ENCODE measurements at regions not wholly inside any gene's neighbourhood (a gene's known extent, or its start where the extent isn't known, plus 50 kb on each side); places are given as distances from the start of the nearest gene placed in this dataset.

DNA sequence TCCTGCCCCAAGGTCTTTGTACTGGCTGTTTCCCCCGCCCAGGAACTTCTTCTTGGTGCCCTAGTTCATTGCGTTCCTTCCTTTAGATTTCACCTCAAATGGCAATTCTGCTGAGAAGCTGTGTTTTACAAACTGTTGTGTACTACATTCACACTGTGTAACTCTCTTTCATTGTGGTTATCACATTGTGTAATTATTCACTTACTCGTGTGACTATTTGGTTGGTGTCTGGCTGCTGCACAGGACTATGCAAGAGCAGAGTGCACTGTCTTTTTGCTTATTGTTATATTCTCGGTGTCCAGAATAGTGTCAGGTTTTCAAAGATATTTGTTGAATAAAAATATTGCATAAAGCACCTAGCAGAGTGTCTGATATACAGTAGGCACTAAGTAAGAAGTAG lies 177.2 kb upstream of the PRICKLE1 start:
- Mint-ChIP-seq H3K27me3 (ENCODE audit: unreplicated experiment) (no peaks in the 10 kb centered on the region), H3K9me3 (ENCODE audit: unreplicated experiment) (no peaks in the 10 kb centered on the region)

DNA sequence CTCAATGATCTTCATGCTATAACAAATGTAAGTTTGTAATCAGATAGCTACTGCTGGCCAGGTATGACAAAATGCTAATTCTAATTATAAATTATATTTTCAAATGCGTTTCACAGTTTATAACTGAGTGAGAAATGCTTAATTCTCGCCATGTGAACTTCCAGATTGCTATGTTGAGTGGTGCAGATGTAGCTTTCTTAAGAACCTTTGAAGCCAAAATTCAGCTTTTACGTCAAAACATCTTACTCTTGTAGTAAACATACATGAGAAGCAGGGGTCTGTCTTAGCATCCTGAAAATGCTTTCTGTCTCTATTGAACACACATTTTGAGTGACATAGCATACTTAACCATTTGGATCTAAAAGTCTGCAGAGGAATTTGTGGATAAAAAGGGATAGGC lies 176.5 kb upstream of the PRICKLE1 start:
- no peaks in the 10 kb centered on the region for H3K36me3 Mint-ChIP-seq (ENCODE audit: low read depth, unreplicated experiment)
- no peak overlapping the region for H3K4me3 Mint-ChIP-seq (ENCODE audit: unreplicated experiment)
- TF ChIP-seq, protein P1, sequence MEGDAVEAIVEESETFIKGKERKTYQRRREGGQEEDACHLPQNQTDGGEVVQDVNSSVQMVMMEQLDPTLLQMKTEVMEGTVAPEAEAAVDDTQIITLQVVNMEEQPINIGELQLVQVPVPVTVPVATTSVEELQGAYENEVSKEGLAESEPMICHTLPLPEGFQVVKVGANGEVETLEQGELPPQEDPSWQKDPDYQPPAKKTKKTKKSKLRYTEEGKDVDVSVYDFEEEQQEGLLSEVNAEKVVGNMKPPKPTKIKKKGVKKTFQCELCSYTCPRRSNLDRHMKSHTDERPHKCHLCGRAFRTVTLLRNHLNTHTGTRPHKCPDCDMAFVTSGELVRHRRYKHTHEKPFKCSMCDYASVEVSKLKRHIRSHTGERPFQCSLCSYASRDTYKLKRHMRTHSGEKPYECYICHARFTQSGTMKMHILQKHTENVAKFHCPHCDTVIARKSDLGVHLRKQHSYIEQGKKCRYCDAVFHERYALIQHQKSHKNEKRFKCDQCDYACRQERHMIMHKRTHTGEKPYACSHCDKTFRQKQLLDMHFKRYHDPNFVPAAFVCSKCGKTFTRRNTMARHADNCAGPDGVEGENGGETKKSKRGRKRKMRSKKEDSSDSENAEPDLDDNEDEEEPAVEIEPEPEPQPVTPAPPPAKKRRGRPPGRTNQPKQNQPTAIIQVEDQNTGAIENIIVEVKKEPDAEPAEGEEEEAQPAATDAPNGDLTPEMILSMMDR (IDR thresholded peaks at IDR 0.05; ENCODE audit: unreplicated experiment) = no peak
- peaks cover 3% of the 10 kb centered on the region for H3K4me1 Mint-ChIP-seq (ENCODE audit: unreplicated experiment)
- no peaks in the 10 kb centered on the region for H3K9me3 Mint-ChIP-seq (ENCODE audit: unreplicated experiment)
- H3K27me3 Mint-ChIP-seq (ENCODE audit: unreplicated experiment) = no peaks in the 10 kb centered on the region
- no peak for DNase-seq (ENCODE audit: low spot score)
- H3K27ac Mint-ChIP-seq (ENCODE audit: unreplicated experiment) = no peak overlapping the region

More for the DNA sequence above, 177.2 kb upstream of the PRICKLE1 start:
- no peak overlapping the region for H3K4me3 Mint-ChIP-seq (ENCODE audit: unreplicated experiment)
- peaks cover 3% of the 10 kb centered on the region for H3K4me1 Mint-ChIP-seq (ENCODE audit: unreplicated experiment)
- TF ChIP-seq, protein P1 (IDR thresholded peaks at IDR 0.05; ENCODE audit: unreplicated experiment) = no peak
- no peak overlapping the region for H3K27ac Mint-ChIP-seq (ENCODE audit: unreplicated experiment)
- H3K36me3 Mint-ChIP-seq (ENCODE audit: low read depth, unreplicated experiment) = no peaks in the 10 kb centered on the region
- no peak for DNase-seq (ENCODE audit: low spot score)

DNA sequence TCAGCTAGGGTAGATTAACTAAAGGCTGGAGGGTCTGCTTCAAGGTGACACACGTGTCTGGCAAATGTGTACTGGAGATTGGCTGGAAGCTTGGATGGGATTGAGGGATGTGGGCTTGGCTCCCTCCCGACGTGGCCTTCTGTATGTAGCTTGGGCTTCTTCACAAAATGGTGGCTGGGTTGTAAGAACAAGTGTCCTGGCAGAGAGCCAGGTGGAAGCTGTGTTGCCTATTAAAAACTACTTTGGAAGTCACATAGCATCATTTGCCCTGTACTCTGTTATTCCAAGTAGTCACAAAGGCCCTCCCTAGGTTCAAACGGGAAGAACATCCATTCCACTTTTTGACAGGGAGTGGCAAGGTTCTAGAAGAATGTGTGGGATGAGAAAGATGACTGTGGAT lies 174.1 kb upstream of the PRICKLE1 start:
- Mint-ChIP-seq H3K36me3 (ENCODE audit: low read depth, unreplicated experiment) (no peaks in the 10 kb centered on the region), H3K9me3 (ENCODE audit: unreplicated experiment) (no peaks in the 10 kb centered on the region), H3K27me3 (ENCODE audit: unreplicated experiment) (no peaks in the 10 kb centered on the region), H3K27ac (ENCODE audit: unreplicated experiment) (no peak overlapping the region), H3K4me1 (ENCODE audit: unreplicated experiment) (peaks cover 3% of the 10 kb centered on the region), H3K4me3 (ENCODE audit: unreplicated experiment) (no peak overlapping the region)
- DNase-seq (ENCODE audit: low spot score) = no peak
- TF ChIP-seq, protein P1 (IDR thresholded peaks at IDR 0.05; ENCODE audit: unreplicated experiment) = no peak

DNA sequence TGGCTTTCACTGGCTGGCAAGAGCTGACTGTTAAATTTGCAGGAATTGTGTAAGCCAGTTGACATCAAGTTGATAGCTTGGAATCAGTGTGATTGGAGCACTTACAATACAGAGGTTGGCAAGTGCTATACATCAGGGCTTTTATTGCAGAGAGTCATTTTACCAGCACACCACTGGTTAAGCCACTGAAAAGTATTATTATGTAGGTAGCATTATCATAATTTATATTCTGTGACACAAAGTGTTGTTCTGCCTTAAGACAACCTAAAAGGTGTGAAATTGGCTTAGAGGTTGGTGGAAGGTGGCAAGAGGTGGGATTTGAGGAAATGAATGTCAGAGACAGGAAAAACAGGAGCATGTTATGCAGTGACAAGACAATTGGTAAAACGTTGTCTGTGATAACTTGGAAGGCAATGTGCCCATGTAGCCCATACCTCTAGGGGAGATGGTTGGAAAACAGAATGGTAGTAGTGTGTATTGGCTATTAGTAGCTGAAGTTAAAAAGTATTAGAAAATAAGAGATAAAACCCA lies 172.9 kb upstream of the PRICKLE1 start:
- Mint-ChIP-seq H3K27me3 (ENCODE audit: unreplicated experiment) (no peaks in the 10 kb centered on the region), H3K9me3 (ENCODE audit: unreplicated experiment) (no peaks in the 10 kb centered on the region), H3K4me3 (ENCODE audit: unreplicated experiment) (no peak overlapping the region), H3K36me3 (ENCODE audit: low read depth, unreplicated experiment) (no peaks in the 10 kb centered on the region), H3K27ac (ENCODE audit: unreplicated experiment) (no peak overlapping the region), H3K4me1 (ENCODE audit: unreplicated experiment) (peaks cover 3% of the 10 kb centered on the region)
- no peak for DNase-seq (ENCODE audit: low spot score)
- TF ChIP-seq, protein P1 (IDR thresholded peaks at IDR 0.05; ENCODE audit: unreplicated experiment) = no peak

DNA sequence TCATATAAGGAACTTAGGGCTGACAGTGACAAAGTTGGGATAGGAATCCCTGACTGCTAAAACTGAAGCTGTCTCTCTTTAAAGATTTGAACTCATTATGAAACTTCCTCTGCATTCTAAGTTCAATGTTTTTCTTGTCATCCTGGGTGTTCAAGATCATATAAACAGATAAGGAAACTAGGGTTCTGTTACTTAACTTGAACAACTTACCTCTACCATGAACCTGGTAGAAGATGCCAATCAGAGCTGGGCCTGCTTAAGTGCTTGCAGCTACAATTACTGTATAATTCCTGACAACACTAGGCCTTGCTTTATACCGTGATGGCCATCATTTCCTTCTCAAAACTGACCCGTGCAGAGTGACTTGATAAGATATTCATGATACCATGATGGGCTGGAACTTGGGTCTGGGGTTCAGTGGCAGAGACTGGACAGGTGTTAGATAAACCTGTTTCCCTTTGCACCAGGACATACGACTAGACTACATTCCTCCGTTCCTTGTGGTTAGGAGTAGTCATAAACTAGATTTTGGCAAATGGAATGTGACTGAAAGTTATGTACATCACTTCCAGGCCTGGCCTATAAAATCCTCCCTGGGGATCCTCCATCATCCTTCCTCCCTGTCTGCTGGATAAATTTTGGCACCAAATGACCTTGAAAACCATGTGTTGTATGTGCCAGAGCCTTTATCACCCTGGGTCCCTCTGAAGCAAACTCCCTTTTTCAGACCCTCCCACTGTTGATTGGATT lies 172.2 kb upstream of the PRICKLE1 start:
- H3K27ac Mint-ChIP-seq (ENCODE audit: unreplicated experiment) = no peak overlapping the region
- H3K36me3 Mint-ChIP-seq (ENCODE audit: low read depth, unreplicated experiment) = no peaks in the 10 kb centered on the region
- peaks cover 3% of the 10 kb centered on the region for H3K4me1 Mint-ChIP-seq (ENCODE audit: unreplicated experiment)
- TF ChIP-seq, protein P1 (IDR thresholded peaks at IDR 0.05; ENCODE audit: unreplicated experiment) = no peak
- H3K27me3 Mint-ChIP-seq (ENCODE audit: unreplicated experiment) = no peaks in the 10 kb centered on the region
- no peak overlapping the region for H3K4me3 Mint-ChIP-seq (ENCODE audit: unreplicated experiment)
- no peaks in the 10 kb centered on the region for H3K9me3 Mint-ChIP-seq (ENCODE audit: unreplicated experiment)
- DNase-seq (ENCODE audit: low spot score) = no peak

All from endothelial cell (in vitro differentiated cells).